ENCODE measurements at regions not wholly inside any gene's neighbourhood (a gene's known extent, or its start where the extent isn't known, plus 50 kb on each side); places are given as distances from the start of the nearest gene placed in this dataset.

- ATAC-seq (ENCODE audit: low FRiP score): no peak
- TF ChIP-seq, protein P1, sequence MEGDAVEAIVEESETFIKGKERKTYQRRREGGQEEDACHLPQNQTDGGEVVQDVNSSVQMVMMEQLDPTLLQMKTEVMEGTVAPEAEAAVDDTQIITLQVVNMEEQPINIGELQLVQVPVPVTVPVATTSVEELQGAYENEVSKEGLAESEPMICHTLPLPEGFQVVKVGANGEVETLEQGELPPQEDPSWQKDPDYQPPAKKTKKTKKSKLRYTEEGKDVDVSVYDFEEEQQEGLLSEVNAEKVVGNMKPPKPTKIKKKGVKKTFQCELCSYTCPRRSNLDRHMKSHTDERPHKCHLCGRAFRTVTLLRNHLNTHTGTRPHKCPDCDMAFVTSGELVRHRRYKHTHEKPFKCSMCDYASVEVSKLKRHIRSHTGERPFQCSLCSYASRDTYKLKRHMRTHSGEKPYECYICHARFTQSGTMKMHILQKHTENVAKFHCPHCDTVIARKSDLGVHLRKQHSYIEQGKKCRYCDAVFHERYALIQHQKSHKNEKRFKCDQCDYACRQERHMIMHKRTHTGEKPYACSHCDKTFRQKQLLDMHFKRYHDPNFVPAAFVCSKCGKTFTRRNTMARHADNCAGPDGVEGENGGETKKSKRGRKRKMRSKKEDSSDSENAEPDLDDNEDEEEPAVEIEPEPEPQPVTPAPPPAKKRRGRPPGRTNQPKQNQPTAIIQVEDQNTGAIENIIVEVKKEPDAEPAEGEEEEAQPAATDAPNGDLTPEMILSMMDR (IDR thresholded peaks at IDR 0.05): no peak
- no peak for DNase-seq (ENCODE audit: low spot score)
Observed at GRCh38 chr2:72004201-72004915, 143.3 kb downstream of the CYP26B1 start.

DNA sequence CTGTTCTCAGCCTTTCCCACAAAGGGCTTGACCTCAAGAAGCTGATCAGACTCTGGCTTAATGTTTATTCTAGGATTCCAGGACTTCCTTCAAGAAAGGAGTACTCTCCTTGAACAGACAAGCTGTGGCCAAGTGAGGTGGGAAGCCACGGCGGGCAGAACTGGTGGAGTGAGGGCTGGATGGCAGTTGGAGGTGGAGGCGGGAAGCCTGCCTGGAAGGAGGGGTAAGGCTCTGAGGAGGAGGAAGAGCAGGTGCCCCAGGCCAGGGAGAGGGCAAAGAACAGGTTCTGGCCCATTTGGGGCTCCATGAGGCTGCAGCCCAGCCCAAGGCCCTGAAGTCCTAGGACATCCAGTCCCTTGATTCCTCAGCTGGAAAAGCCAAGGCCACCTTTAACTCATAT, 143.9 kb downstream of the CYP26B1 start:
- no peak for DNase-seq (ENCODE audit: low spot score)
- TF ChIP-seq, protein P1 (IDR thresholded peaks at IDR 0.05): no peak
- ATAC-seq (ENCODE audit: low FRiP score): no peak

DNA sequence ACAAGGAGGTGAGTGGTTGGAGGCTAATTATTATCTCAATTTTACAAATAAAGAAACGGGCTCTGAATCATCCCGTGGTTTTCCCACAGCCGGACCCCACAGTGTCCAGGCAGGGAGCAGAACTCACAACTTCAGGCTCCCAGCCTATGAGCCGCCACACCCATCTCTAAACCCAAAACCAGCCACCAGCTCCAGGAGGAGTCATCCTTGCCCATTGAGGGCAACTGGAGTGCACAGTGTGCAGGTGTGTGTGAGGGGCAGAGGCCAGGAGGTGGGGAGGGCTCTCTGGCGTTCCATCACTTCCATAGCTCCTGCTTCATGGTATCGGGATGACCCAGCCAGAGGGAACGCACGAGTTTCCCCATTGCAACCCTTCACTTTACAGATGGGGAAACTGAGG, 144.5 kb downstream of the CYP26B1 start:
- ATAC-seq (ENCODE audit: low FRiP score): no peak
- DNase-seq (ENCODE audit: low spot score): no peak
- TF ChIP-seq, protein P1 (IDR thresholded peaks at IDR 0.05): no peak

DNA sequence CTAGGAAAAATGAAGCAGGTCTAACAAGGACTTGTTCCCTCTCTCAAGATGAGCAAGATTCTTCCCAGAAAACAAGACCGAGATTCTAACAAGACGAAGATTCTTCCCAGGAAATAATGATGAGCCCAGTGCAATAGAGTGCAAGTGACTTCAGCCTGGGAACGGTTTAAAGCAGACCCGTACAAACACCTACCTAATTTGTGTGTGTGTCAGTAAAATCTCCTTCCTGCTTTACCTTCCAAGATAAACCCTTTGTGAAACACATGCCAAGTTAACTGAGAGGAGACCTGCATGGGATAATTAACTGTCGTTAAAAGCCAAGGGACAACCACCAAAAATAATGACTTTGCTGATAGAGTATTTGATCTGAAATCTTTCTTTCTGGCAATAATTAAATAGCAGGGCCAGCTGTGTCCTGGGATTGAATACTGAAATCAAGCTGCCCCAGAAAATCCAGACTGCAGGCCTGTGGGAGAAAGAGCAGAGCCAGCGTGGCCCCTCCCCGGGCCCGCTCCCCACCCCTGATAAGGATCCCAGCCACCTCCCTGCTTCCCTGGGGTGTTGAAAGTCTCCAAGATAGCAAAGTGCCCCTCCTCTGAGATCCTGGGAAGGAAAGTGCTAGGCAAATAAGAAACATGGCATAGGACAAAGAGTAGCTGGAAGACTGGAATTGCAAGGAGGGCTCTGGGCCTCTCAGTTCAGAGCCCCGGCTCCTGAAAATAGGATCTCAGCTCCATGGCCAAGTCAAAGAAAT, 145.5 kb downstream of the CYP26B1 start:
- TF ChIP-seq, protein P1 (IDR thresholded peaks at IDR 0.05): no peak
- no peak for ATAC-seq (ENCODE audit: low FRiP score)

DNA sequence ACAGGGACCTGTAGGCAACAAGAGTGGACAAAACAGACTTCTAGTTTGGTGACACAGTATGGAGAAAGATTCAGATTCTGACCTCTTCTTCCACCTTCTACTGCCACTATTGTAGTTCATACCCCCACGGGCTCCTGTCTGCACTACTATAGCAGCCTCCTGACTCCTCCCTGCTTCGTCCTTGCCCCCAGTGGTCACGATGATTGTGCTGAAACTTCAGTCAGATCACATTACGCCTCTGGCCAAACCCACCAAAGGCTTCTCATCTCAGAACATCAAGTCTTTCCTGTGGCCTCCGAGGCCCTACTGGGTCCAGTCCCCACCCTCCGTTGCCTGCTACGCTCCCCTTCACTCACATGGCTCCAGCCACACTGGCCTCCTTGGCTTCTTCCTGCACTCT, 147.6 kb downstream of the CYP26B1 start:
- ATAC-seq (ENCODE audit: low FRiP score): no peak
- TF ChIP-seq, protein P1 (IDR thresholded peaks at IDR 0.05): no peak
- no peak for DNase-seq (ENCODE audit: low spot score)

More for the DNA sequence above, 145.5 kb downstream of the CYP26B1 start:
- no peak for DNase-seq (ENCODE audit: low spot score)

- TF ChIP-seq, protein P1 (IDR thresholded peaks at IDR 0.05): no peak
- no peak for ATAC-seq (ENCODE audit: low FRiP score)
- no peak for DNase-seq (ENCODE audit: low spot score)
Observed at GRCh38 chr2:71999580-71999979, 148.1 kb downstream of the CYP26B1 start.

DNA sequence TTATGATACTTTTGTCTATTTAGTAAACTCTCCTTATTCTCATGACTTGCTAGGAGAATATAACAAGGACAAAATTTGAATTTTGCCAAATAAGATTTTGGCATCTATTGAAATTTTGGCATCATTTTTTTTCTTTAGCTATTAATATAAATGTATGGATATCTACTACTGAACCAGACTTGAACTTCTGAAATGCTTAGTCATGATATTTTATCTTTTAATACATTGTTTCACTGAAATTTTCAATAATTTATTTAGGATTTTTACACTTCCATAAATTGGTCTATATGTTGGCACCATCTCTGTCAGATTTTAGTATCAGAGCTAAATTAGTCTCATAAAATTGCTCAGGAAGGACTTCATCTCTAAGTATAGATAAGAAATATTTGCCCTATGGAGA, 149.8 kb downstream of the CYP26B1 start:
- DNase-seq (ENCODE audit: low spot score) (no peak), ATAC-seq (ENCODE audit: low FRiP score) (no peak)
- TF ChIP-seq, protein P1 (IDR thresholded peaks at IDR 0.05): no peak

Measured in omental fat pad (tissue), 3 donors.